ENCODE measurements at regions not wholly inside any gene's neighbourhood (a gene's known extent, or its start where the extent isn't known, plus 50 kb on each side); places are given as distances from the start of the nearest gene placed in this dataset.
"Not testable (repeated sequence)": the region's sequence is repeated elsewhere in the genome, so short reads cannot be mapped to it uniquely, and the experiment has no call there.

DNA sequence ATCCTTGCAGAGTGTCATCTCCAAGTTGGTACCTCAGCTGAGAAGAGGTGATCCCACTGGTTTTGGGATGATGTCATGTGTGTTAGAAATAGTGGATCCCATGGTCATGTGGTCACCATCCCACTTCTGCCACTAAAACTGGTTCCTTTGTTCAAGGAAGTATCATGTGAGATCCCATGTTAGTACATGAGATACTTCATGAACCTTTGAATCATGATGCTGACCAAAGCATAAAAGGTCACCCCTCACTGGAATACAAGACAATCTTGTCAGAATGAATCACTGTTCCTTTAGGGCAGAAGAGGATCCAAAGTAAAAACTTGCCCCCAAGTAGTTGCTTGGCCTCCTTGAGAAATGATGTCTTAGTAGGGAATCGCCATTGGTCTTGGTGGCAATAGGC lies 150.9 kb upstream of the MOCS2 start:
- H3K9me3 Mint-ChIP-seq, result no peaks in the 10 kb centered on the region
- H3K36me3 Mint-ChIP-seq (ENCODE audit: low read depth), result no peaks in the 10 kb centered on the region
- H3K4me1 Mint-ChIP-seq (ENCODE audit: low read depth), result no peaks in the 10 kb centered on the region
- peaks cover 29% of the 10 kb centered on the region for H3K27me3 Mint-ChIP-seq (ENCODE audit: low read depth)
- DNase-seq (ENCODE audit: low spot score), result no peak
- no peak overlapping the region for H3K4me3 Mint-ChIP-seq (ENCODE audit: low read depth)
- intact Hi-C loops (cut with micrococcal nuclease), result no loop called here
- H3K27ac Mint-ChIP-seq, result no peak overlapping the region

GRCh38 chr5:53261245-53261644 lies 151.7 kb upstream of the MOCS2 start:
- H3K27me3 Mint-ChIP-seq (ENCODE audit: low read depth), result peaks cover 21% of the 10 kb centered on the region

GRCh38 chr5:53262348-53262970 lies 152.9 kb upstream of the MOCS2 start:
- Mint-ChIP-seq H3K36me3 (ENCODE audit: low read depth) (no peaks in the 10 kb centered on the region), H3K9me3 (no peaks in the 10 kb centered on the region), H3K27me3 (ENCODE audit: low read depth) (peaks cover 13% of the 10 kb centered on the region), H3K4me1 (ENCODE audit: low read depth) (no peaks in the 10 kb centered on the region), H3K27ac (no peak overlapping the region), H3K4me3 (ENCODE audit: low read depth) (no peak overlapping the region)
- intact Hi-C loops (cut with micrococcal nuclease), result no loop called here
- no peak for DNase-seq (ENCODE audit: low spot score)

More at GRCh38 chr5:53261245-53261644, 151.7 kb upstream of the MOCS2 start:
- no peak for DNase-seq (ENCODE audit: low spot score)
- Mint-ChIP-seq H3K4me1 (ENCODE audit: low read depth) (no peaks in the 10 kb centered on the region), H3K36me3 (ENCODE audit: low read depth) (no peaks in the 10 kb centered on the region), H3K27ac (no peak overlapping the region), H3K9me3 (no peaks in the 10 kb centered on the region), H3K4me3 (ENCODE audit: low read depth) (no peak overlapping the region)
- intact Hi-C loops (cut with micrococcal nuclease), result no loop called here

DNA sequence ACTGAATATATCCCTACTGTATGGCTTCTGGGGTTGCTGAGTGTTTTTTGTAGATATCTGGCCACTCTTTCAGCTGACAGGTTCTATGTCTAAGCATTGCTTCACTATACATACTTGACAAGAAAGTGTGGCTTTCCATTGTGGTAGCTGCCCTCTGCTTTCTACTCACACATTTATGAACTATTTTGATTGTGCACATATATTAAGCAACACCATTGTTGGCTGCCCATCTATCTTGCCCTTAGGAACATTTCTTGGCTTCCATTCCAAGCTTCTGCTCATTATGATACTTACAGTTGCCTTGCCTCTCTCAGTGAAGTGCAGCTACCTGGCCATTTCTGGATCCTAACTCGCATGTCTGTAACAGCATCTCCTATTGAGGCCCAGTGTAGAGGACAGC lies 153.6 kb upstream of the MOCS2 start:
- Mint-ChIP-seq H3K4me3 (ENCODE audit: low read depth) (no peak overlapping the region), H3K9me3 (no peaks in the 10 kb centered on the region), H3K27me3 (ENCODE audit: low read depth) (peaks cover 7% of the 10 kb centered on the region), H3K4me1 (ENCODE audit: low read depth) (no peaks in the 10 kb centered on the region), H3K36me3 (ENCODE audit: low read depth) (no peaks in the 10 kb centered on the region), H3K27ac (no peak overlapping the region)
- intact Hi-C loops (cut with micrococcal nuclease), result no loop called here
- no peak for DNase-seq (ENCODE audit: low spot score)

GRCh38 chr5:53265043-53265442 lies 155.5 kb upstream of the MOCS2 start:
- Mint-ChIP-seq H3K27ac (no peak overlapping the region), H3K4me3 (ENCODE audit: low read depth) (no peak overlapping the region), H3K9me3 (no peaks in the 10 kb centered on the region), H3K27me3 (ENCODE audit: low read depth) (peaks cover 1% of the 10 kb centered on the region), H3K36me3 (ENCODE audit: low read depth) (no peaks in the 10 kb centered on the region), H3K4me1 (ENCODE audit: low read depth) (no peaks in the 10 kb centered on the region)
- DNase-seq (ENCODE audit: low spot score), result no peak
- intact Hi-C loops (cut with micrococcal nuclease), result no loop called here

DNA sequence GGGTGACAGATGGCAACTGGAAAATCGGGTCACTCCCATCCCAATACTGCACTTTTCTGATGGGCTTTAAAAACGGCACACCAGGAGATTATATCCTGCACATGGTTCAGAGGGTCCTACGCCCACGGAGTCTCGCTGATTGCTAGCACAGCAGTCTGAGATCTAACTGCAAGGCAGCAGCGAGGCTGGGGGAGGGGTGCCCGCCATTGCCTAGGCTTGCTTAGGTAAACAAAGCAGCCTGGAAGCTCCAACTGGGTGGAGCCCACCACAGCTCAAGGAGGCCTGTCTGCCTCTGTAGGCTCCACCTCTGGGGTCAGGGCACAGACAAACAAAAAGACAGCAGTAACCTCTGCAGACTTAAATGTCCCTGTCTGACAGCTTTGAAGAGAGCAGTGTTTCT lies 158.7 kb upstream of the MOCS2 start:
- H3K36me3 Mint-ChIP-seq (ENCODE audit: low read depth); intact Hi-C loops (cut with micrococcal nuclease); H3K4me3 Mint-ChIP-seq (ENCODE audit: low read depth); DNase-seq (ENCODE audit: low spot score); H3K27me3 Mint-ChIP-seq (ENCODE audit: low read depth); H3K9me3 Mint-ChIP-seq; H3K4me1 Mint-ChIP-seq (ENCODE audit: low read depth); H3K27ac Mint-ChIP-seq: not testable (repeated sequence)

DNA sequence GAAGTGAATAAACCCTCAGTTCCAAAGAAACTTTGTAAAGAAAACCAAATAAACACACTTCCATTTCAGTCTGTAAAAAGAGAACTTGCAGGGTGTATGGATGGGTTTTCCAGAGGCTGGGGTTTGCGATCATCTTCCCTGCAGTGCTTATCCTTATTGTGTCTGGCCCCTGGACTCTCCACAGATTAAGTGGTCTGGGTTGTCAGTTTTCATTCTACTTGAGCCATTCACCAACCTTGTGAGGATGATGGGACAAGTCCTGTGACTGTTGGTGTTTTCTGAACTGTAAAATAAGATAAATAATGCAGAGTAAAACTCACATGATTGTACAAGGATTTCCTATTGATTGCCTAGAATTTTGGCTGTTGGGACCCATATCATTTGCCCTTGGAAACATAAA lies 166.1 kb upstream of the MOCS2 start:
- Mint-ChIP-seq H3K4me1 (ENCODE audit: low read depth) (no peaks in the 10 kb centered on the region), H3K36me3 (ENCODE audit: low read depth) (no peaks in the 10 kb centered on the region), H3K9me3 (no peaks in the 10 kb centered on the region), H3K4me3 (ENCODE audit: low read depth) (no peak overlapping the region), H3K27ac (no peak overlapping the region), H3K27me3 (ENCODE audit: low read depth) (no peaks in the 10 kb centered on the region)
- intact Hi-C loops (cut with micrococcal nuclease), result no loop called here
- no peak for DNase-seq (ENCODE audit: low spot score)

DNA sequence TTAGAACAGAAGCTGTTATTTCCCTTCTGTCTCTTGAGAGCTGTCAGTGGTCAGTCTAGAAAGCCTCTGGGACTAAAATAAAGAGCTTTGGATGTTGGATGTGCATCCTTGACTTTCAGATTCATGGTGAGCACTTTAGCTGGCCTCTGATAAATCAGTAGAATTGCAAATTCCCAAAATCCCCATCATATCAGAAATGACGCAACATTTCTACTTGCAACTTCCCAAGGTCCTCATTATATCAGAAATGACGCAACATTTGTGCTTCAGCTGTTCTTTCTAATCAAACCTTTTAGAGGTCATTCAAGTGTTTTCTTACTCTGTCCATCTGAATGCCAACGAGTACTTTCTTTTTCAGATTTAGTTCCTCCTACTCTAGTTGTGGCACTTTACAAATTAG lies 167.3 kb upstream of the MOCS2 start:
- Mint-ChIP-seq H3K4me1 (ENCODE audit: low read depth) (no peaks in the 10 kb centered on the region), H3K36me3 (ENCODE audit: low read depth) (no peaks in the 10 kb centered on the region), H3K9me3 (no peaks in the 10 kb centered on the region), H3K27me3 (ENCODE audit: low read depth) (no peaks in the 10 kb centered on the region), H3K4me3 (ENCODE audit: low read depth) (no peak overlapping the region), H3K27ac (no peak overlapping the region)
- DNase-seq (ENCODE audit: low spot score), result no peak
- intact Hi-C loops (cut with micrococcal nuclease), result no loop called here

DNA sequence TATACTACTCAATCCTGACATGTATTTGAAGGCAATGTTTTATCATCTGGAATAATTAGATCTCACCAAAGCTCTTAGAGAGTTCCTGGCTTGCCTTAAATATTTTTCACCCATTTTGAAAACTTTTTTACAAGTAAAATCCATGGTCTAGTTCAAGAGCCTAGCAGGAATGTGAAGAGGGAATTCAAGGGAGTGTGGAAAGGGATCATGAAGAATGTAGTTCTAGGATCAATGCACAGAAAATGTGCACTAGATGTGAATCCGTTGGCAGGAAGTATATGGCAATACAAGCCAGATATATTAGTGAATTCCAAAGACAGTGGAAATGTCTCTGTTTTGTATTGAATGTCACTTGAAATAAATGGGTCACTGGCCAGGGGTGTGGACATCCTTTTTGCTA lies 167.9 kb upstream of the MOCS2 start:
- no peaks in the 10 kb centered on the region for H3K9me3 Mint-ChIP-seq
- no peak overlapping the region for H3K4me3 Mint-ChIP-seq (ENCODE audit: low read depth)
- no peak for DNase-seq (ENCODE audit: low spot score)
- H3K4me1 Mint-ChIP-seq (ENCODE audit: low read depth), result no peaks in the 10 kb centered on the region
- H3K27ac Mint-ChIP-seq, result no peak overlapping the region
- no peaks in the 10 kb centered on the region for H3K27me3 Mint-ChIP-seq (ENCODE audit: low read depth)
- no peaks in the 10 kb centered on the region for H3K36me3 Mint-ChIP-seq (ENCODE audit: low read depth)
- intact Hi-C loops (cut with micrococcal nuclease), result no loop called here

DNA sequence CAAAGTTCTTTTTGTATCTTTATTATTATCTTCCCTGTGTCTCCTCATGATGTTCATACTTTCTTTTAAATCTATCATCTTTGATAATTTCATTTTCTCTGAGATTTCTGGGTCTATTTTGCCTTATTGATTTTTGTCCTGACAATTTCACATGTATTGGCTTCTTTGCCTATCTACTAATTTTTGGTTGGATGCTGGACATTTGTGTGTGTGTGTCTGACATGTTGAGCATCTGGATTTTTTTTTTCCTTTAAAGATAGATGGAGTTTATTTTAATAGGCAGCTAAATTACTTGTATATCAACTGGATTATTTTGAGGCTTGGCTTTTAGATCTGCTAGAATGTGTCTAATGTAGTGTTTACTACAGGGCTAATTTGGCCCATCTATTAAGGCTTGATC lies 178.0 kb upstream of the MOCS2 start:
- Mint-ChIP-seq H3K27ac (no peak overlapping the region), H3K4me3 (ENCODE audit: low read depth) (no peak overlapping the region), H3K27me3 (ENCODE audit: low read depth) (no peaks in the 10 kb centered on the region), H3K36me3 (ENCODE audit: low read depth) (no peaks in the 10 kb centered on the region), H3K4me1 (ENCODE audit: low read depth) (no peaks in the 10 kb centered on the region), H3K9me3 (peaks cover 6% of the 10 kb centered on the region)
- DNase-seq (ENCODE audit: low spot score), result no peak
- intact Hi-C loops (cut with micrococcal nuclease), result no loop called here

- no peaks in the 10 kb centered on the region for H3K4me1 Mint-ChIP-seq (ENCODE audit: low read depth)
- no peak overlapping the region for H3K4me3 Mint-ChIP-seq (ENCODE audit: low read depth)
- intact Hi-C loops (cut with micrococcal nuclease), result no loop called here
- no peak overlapping the region for H3K27ac Mint-ChIP-seq
- DNase-seq (ENCODE audit: low spot score), result no peak
- no peaks in the 10 kb centered on the region for H3K36me3 Mint-ChIP-seq (ENCODE audit: low read depth)
- H3K27me3 Mint-ChIP-seq (ENCODE audit: low read depth), result no peaks in the 10 kb centered on the region
- peaks cover 6% of the 10 kb centered on the region for H3K9me3 Mint-ChIP-seq
Measured at GRCh38 chr5:53288511-53288910, 179.0 kb upstream of the MOCS2 start.

- no peak for DNase-seq (ENCODE audit: low spot score)
- Mint-ChIP-seq H3K27me3 (ENCODE audit: low read depth) (no peaks in the 10 kb centered on the region), H3K4me1 (ENCODE audit: low read depth) (no peaks in the 10 kb centered on the region), H3K4me3 (ENCODE audit: low read depth) (no peak overlapping the region), H3K36me3 (ENCODE audit: low read depth) (no peaks in the 10 kb centered on the region), H3K9me3 (peaks cover 6% of the 10 kb centered on the region), H3K27ac (no peak overlapping the region)
- intact Hi-C loops (cut with micrococcal nuclease), result no loop called here
Measured at GRCh38 chr5:53291047-53291446, 181.5 kb upstream of the MOCS2 start.

GRCh38 chr5:53291528-53291927 lies 182.0 kb upstream of the MOCS2 start:
- Mint-ChIP-seq H3K36me3 (ENCODE audit: low read depth) (no peaks in the 10 kb centered on the region), H3K9me3 (peaks cover 6% of the 10 kb centered on the region), H3K27me3 (ENCODE audit: low read depth) (no peaks in the 10 kb centered on the region), H3K4me1 (ENCODE audit: low read depth) (no peaks in the 10 kb centered on the region), H3K27ac (no peak overlapping the region), H3K4me3 (ENCODE audit: low read depth) (no peak overlapping the region)
- intact Hi-C loops (cut with micrococcal nuclease), result no loop called here
- DNase-seq (ENCODE audit: low spot score), result no peak

GRCh38 chr5:53298841-53299240 lies 181.6 kb upstream of the FST start:
- DNase-seq (ENCODE audit: low spot score), result no peak
- Mint-ChIP-seq H3K4me1 (ENCODE audit: low read depth) (peaks cover 8% of the 10 kb centered on the region), H3K36me3 (ENCODE audit: low read depth) (no peaks in the 10 kb centered on the region), H3K27me3 (ENCODE audit: low read depth) (no peaks in the 10 kb centered on the region), H3K9me3 (no peaks in the 10 kb centered on the region), H3K4me3 (ENCODE audit: low read depth) (no peak overlapping the region), H3K27ac (no peak overlapping the region)
- intact Hi-C loops (cut with micrococcal nuclease), result no loop called here

Data from activated T-helper 2 cell treated with anti-CD3 and anti-CD28 coated beads, Interferon-gamma antibody, Interleukin-2, Interleukin-4, amounts not matched to agents 10 μg/mL and 5 μg/mL and 100 μg/mL, durations not matched to agents 14 hours and 24 hours and 36 hours (primary cell).